ENCODE measurements at regions not wholly inside any gene's neighbourhood (a gene's known extent, or its start where the extent isn't known, plus 50 kb on each side); places are given as distances from the start of the nearest gene placed in this dataset.
"Not testable (repeated sequence)": the region's sequence is repeated elsewhere in the genome, so short reads cannot be mapped to it uniquely, and the experiment has no call there.

DNA sequence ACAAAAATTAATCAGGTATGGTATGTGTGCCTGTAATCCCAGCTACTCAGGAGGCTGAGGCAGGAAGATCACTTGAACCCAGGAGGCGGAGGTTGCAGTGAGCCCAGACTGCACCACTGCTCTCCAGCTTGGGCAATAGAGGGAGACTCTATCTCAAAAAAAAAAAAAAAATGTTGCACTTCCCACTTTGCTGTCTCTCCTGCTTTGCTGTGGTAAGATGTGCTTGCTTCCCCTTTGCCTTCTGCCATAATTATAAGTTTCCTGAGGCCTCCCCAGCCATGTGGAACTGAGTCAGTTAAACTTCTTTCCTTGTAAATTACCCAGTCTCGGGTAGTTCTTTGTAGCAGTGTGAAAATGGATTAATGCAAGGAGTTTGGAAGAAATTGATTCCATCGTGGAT lies 120.3 kb upstream of the CFAP20DC start:
- DNase-seq, result not testable (repeated sequence)

GRCh38 chr3:59167756-59168155 lies 117.9 kb upstream of the CFAP20DC start:
- DNase-seq, result no peak

DNA sequence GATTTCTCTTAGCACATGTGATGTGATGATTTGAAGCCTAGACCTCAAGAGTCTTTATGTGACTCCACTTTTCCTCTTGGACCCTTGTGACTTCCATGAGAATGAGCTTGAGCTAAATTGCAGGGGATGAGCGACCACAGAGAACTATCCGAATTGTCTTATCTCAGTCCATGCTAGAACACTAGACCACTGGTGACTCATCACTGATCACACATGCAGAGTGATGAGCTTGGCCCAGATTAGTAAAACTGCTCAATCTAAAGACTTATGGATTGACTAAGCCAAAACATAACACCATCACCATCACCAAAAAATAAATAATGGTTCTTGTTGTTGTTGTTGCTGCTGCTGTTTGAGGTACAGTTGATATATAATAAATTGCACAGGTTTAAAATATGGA lies 114.1 kb upstream of the CFAP20DC start:
- DNase-seq, result no peak

GRCh38 chr3:59161048-59161447 lies 111.2 kb upstream of the CFAP20DC start:
- no peak for DNase-seq

DNA sequence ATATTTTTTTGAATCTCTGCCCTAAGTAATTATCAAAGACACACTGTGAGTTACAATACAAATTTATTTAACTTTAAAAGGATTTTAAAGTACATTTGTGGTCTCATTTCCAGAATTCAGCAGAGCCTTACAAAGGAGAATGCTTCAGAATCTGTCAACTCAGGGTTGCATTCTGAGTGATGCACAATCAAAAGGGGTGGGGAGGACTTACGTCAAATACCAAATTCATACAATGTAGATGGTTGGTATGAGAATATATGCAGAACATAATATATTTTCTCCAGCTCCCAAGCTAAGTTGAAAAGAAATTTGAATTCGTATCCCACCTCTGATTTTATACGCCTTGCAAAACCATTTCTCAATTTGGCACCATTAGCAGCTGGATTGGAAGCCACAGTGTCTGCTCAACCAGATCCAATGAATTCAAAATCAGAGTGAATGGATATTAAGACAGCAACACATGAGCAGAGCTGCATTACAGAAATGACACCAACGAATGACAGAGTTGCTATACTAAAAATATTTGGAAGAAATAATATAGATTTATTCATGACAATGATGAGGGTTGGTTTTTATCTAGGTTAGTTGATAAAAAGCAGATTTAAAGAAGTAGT lies 110.4 kb upstream of the CFAP20DC start:
- DNase-seq, result no peak

- DNase-seq, result no peak
Measured at GRCh38 chr3:59153648-59154047, 103.8 kb upstream of the CFAP20DC start.

DNA sequence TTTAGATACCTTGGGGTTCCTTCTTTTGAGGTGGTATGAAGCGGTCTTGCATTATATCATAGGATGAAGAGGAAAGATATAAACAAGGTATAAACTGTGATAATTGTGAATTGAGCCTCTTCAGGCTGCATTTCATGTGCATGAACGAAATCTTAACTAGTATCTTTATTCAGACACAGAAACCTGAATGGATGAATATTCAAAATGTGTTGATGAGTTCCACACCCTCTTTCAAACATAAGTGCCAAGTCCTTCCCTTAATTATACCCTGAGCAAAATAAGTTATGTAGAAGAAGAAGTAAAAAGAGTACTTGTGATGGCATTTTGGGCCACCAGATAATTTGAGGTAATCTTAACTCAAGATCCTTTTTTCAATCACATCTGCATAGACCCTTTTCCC lies 103.1 kb upstream of the CFAP20DC start:
- no peak for DNase-seq

DNA sequence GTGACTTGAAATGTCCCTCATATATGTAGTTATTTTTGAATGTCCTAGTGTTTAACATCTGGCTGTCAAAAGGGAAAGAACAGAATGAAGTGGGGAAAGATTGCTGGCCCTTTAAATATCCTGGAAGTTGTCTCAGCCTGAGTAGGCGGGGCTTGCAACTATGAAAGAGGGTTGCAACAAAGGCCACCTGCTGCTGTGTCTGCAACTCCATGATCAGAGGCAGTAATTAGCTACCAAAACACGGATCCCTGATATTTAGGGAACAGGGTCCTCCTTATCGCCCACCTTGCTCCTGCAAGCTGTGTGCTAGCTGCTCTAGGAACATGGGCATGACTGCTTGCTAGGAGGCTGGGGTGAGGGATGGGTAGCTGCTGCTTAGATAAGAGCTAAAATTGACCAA lies 100.2 kb upstream of the CFAP20DC start:
- no peak for DNase-seq

GRCh38 chr3:59149166-59149565 lies 99.3 kb upstream of the CFAP20DC start:
- DNase-seq, result no peak

DNA sequence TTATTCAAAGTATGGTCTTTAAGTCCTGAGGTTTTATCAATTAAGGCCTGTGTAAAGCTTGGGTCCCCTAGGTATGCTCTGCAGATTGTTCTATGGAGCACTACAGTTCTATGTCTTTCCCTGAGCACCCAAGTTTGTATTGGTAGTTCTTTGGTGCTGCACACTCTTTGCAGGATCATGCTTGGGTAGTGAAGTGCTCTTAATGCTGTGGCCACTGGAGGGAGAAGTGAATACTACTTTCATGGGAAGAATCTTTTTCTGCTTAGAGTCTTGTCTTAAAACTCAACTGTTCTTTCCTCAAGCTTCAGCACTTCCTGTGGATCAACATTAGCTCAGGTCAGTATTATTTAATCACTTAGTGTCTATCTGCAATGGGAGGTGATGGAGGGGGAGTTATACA lies 93.6 kb upstream of the CFAP20DC start:
- DNase-seq, result no peak

GRCh38 chr3:59142556-59142955 lies 92.7 kb upstream of the CFAP20DC start:
- no peak for DNase-seq

DNA sequence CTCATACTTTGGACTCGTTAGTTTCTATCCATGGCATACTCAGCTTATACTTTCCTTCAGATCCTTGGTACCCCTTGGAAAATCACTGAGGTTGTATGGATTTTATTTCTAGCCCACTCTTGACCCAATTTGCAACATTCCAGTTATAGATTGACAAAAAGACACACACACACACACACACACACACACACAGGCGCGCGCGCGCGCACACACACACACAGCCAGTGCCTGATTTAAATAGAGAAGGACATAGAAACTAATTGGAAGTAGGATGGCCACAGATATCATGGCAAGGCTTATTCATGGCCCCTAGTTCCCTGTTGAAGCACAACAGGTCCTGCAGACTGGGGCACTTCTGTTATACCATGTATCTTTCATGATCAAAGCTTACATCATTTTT lies 89.1 kb upstream of the CFAP20DC start:
- DNase-seq, result no peak

GRCh38 chr3:59137415-59137814 lies 87.6 kb upstream of the CFAP20DC start:
- no peak for DNase-seq

DNA sequence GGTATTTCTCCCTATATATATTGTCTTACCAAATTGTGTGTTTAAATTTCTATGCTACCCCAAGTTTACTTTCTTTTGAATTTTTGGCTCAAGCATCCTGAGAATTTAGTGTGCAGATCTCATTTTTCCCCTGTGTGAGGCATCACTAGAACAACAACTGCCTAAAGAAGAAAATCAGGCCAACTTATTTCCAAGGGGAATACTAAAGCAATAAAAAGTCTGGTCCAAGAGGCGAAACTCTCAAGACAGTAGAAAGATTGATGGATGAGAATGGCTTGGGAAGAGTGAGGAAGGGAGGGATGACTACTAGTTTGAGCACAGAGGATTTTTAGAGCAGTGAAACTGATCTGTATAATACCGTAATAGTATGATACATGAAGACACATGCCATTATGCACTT lies 86.3 kb upstream of the CFAP20DC start:
- DNase-seq, result no peak

DNA sequence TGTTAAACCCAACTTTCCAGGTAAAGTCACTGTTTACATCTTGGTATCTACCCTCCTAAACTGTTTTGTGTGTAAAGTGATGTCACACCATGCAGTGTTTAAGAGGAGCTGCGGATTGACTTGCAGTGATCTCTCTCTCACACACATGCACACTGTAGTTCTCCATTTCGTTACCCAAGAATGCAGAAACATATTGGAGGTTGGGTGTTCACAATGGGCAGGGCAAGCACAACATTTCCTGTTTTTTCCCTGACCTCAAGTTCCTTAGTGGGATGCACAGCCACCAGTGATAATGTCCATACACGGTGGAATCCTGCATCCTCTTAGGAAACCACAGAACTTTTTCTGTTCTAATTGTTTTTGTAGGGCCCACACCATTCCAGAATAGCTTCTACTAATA lies 85.3 kb upstream of the CFAP20DC start:
- DNase-seq, result no peak

GRCh38 chr3:59133311-59133710 lies 83.5 kb upstream of the CFAP20DC start:
- DNase-seq, result no peak

- DNase-seq, result no peak
Measured at GRCh38 chr3:59131016-59131766, 81.4 kb upstream of the CFAP20DC start.

GRCh38 chr3:59128685-59129084 lies 78.9 kb upstream of the CFAP20DC start:
- DNase-seq, result no peak

DNA sequence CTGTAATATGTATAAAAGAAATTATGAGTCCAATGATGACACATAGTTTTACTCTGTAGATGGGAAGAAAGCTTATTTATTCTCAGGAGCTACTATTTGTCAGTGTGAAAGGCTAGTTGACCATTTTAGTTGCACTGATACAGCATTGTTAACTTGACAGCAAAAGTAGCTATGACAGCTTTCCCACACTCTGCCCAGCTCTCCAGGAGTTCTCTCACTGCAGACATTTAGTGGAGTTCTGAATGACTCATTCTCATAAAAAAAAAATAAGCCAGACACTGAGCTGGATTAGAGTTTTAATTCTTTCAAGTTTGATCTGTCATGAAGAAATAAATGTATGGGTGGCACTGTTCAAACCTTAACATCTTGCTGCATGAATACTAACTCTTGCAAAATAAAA lies 77.2 kb upstream of the CFAP20DC start:
- DNase-seq, result no peak

DNA sequence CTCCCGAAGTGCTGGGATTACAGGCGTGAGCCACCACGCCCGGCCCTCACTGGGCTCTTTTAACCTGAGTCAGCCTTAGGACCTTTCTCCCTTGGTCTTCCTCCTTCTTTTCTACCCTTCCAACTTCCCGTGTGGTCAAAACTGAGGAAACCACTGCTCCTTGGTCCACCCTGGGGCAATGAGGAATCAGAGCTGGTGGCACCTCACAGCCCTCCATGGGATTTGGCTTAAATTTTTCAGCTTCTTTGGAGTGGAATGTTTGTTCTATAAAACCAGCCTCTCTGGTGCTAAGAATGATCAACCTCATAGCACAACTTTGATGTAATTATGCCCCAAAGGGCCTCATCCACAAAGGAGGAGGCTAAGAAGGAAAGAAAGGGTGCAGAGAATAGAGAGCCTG lies 76.6 kb upstream of the CFAP20DC start:
- no peak for DNase-seq

DNA sequence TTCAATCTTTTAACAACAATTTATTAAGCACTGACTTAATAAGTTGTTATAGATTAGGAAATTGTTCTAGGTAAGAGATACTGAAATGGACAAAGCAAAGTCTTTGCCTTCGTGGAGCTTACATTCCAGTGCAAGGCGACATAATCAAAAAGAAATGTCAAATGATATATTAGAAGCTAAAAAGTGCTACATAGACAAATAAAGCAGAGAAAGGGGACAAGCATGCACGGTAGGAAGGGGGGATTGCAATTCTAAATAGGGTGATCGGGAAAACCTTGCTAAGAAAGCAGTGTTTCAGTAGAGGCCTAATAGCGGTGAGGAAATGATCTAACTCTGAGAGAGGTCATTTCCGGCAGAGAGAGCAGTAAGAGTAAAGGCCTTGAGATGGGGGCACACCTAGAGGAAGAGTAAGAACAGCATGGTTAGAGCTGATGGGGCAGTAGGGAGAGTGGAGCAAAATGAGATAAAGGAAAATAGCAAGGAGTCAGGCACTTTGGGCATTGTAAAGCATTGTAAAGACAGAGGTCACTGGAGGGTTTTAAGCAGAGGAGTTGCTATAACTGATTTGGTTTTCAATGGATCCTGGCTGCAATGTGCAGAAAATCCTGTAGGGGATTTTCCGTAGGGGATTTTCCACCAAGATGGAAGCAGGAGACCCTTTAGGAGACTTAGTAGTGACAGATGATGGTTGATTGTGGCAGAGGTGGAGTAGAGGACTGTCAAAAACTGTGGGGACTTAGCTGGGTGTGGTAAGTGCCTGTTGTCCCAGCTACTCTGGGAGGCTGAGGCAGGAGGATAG lies 71.7 kb upstream of the CFAP20DC start:
- no peak for DNase-seq

- no peak for DNase-seq
Measured at GRCh38 chr3:59118928-59119327, 69.1 kb upstream of the CFAP20DC start.

DNA sequence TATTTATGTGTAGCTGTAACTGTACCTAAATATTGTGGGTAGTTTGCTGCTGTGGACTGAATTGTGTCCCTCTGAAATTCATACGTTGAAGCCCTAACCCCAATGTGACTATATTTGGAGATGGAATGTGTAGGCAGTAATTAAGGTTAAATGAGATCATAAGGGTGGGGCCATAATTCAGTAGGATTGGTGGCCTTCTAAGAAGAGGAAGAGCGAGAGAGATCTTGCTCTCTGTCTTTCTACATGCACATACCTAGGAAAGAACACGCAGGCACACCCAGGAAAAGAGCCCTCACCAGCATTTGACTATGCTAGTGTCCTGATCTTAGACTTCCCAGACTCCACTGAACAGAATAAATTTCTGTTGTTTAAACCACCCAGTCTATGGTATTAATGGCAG lies 67.6 kb upstream of the CFAP20DC start:
- no peak for DNase-seq

GRCh38 chr3:59116233-59116537 lies 66.4 kb upstream of the CFAP20DC start:
- no peak for DNase-seq

Measured in NCI-H187 treated with DMSO at 0.1 percent for 48 hours (cell line).